Testis (tissue), 2 donors: ENCODE measurements at regions not wholly inside any gene's neighbourhood (a gene's known extent, or its start where the extent isn't known, plus 50 kb on each side); places are given as distances from the start of the nearest gene placed in this dataset.

Experiments used
- POLR2A ChIP-seq: fragments of 450-650 bp; IDR thresholded peaks from one replicate; pipeline ENCODE4 v1.6.1; 2017; ENCODE audit warnings: antibody characterized with exemption, mild to moderate bottlenecking, moderate library complexity
- TF ChIP-seq, protein P1 (sequence below), 3 experiments: fragments of 450-650 bp in 2 of 3; fragments of 200-600 bp in 1 of 3; sonication (generic) in 1 of 3; IDR thresholded peaks; one replicate each; pipeline ENCODE4 v1.5.1; 2016 to 2019; ENCODE audit warnings: antibody characterized with exemption in 3 of 3, mild to moderate bottlenecking in 2 of 3, moderate library complexity in 1 of 3

DNA sequence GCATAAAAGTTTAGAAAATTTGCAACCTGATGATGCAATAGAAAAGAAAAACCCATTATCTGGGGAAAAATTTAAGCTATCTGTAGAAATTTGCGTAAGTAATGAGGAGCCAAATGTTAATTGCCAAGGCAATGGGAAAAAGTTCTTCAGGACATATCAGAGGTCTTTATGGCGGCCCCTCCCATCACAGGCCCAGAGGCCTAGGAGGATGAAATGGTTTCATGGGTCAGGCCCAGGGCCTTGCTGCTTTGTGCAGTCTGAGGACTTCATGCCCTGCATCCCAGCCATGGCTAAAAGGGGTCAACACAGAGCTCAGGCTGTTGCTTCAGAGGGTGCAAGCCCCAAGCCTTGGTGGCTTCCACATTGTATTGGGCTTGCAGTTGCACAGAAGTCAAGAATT is 582.8 kb downstream of the COL12A1 start:
- TF ChIP-seq, protein P1, sequence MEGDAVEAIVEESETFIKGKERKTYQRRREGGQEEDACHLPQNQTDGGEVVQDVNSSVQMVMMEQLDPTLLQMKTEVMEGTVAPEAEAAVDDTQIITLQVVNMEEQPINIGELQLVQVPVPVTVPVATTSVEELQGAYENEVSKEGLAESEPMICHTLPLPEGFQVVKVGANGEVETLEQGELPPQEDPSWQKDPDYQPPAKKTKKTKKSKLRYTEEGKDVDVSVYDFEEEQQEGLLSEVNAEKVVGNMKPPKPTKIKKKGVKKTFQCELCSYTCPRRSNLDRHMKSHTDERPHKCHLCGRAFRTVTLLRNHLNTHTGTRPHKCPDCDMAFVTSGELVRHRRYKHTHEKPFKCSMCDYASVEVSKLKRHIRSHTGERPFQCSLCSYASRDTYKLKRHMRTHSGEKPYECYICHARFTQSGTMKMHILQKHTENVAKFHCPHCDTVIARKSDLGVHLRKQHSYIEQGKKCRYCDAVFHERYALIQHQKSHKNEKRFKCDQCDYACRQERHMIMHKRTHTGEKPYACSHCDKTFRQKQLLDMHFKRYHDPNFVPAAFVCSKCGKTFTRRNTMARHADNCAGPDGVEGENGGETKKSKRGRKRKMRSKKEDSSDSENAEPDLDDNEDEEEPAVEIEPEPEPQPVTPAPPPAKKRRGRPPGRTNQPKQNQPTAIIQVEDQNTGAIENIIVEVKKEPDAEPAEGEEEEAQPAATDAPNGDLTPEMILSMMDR (IDR thresholded peaks at IDR 0.05) = no peak
- no peak for TF ChIP-seq POLR2A
